K562 (cell line): ENCODE measurements at regions not wholly inside any gene's neighbourhood (a gene's known extent, or its start where the extent isn't known, plus 50 kb on each side); places are given as distances from the start of the nearest gene placed in this dataset.

ENCODE experiments used
- ATAC-seq: fragments of 200-7000 bp; cut with Tn5 transposase; 3 replicates; pipeline ENCODE4 v1.9.1; 2020; ENCODE audit warnings: moderate library complexity
- BruUV-seq: library from RNA; stranded (reverse); fragments of 400-500 nt; replicated peaks from 2 replicates; lab custom pipeline; 2021; lab: Mats Ljungman, UMichigan
- CTCF ChIA-PET: fragments of 300-600 bp; formaldehyde crosslinking; extraction: SDS; loops from one replicate; lab custom pipeline; 2021; ENCODE audit warnings: low intra/inter-chr PET ratio; lab: Yijun Ruan, JAX
- POLR2A ChIA-PET: fragments of 300-600, 350-650 bp; sonication (Branson Sonifier 250); formaldehyde crosslinking; extraction: SDS; loops from one replicate; lab custom pipeline; 2021; ENCODE audit warnings: antibody characterized with exemption, inconsistent platforms; lab: Yijun Ruan, JAX
- DNase-seq, 4 experiments: peaks; one replicate each; pipeline versions ENCODE4 v3.0.0 to v3.0.0-alpha.2; 2011 to 2018; ENCODE audit warnings: low spot score in 3 of 4, mixed read lengths in 3 of 4; ENCODE audit errors: extremely low read depth in 1 of 4
- FAIRE-seq: peaks from 2 replicates; lab custom pipeline; 2011; peaks lifted over from hg19 to GRCh38; lab: Jason Lieb, UNC
- H2AFZ ChIP-seq: 2 replicates; pipeline ENCODE4 v1.6.0; 2011; ENCODE audit warnings: low read depth, low read length, control low read depth, inconsistent platforms
- H3K27ac ChIP-seq: fragments of 200-600 bp; 3 replicates; pipeline ENCODE4 v1.8.0; 2011; ENCODE audit warnings: low read depth, mild to moderate bottlenecking, control low read depth, inconsistent platforms, low read length, moderate library complexity, mixed read lengths; ENCODE audit errors: extremely low read depth
- H3K27me3 ChIP-seq, 2 experiments: fragments of 300-600 bp in 1 of 2; 2 replicates in 1 of 2; 3 replicates in 1 of 2; pipeline versions ENCODE4 v1.6.0 to v1.8.0; 2011; ENCODE audit warnings: inconsistent platforms in 2 of 2, low read length in 2 of 2, mild to moderate bottlenecking in 1 of 2, mixed read lengths in 1 of 2, moderate library complexity in 1 of 2; ENCODE audit not compliant: control insufficient read depth in 2 of 2, insufficient read depth in 2 of 2
- H3K36me3 ChIP-seq: fragments of 300-600 bp; 3 replicates; pipeline ENCODE4 v1.8.0; 2011; ENCODE audit warnings: mild to moderate bottlenecking, low read length, inconsistent platforms; ENCODE audit not compliant: control insufficient read depth, insufficient read depth
- H3K4me1 ChIP-seq, 2 experiments: fragments of 200-600 bp in 1 of 2; replicated peaks in 1 of 2; 2 replicates in 1 of 2; 3 replicates in 1 of 2; pipeline versions ENCODE4 v1.5.1 to v1.8.0; 2011; ENCODE audit warnings: inconsistent platforms in 2 of 2, low read length in 2 of 2, mild to moderate bottlenecking in 1 of 2, mixed read lengths in 1 of 2, moderate library complexity in 1 of 2; ENCODE audit not compliant: control insufficient read depth in 2 of 2, insufficient read depth in 2 of 2
- H3K4me2 ChIP-seq: 2 replicates; pipeline ENCODE4 v1.6.1; 2011; ENCODE audit warnings: low read length, control low read depth, inconsistent platforms, mixed read lengths; ENCODE audit not compliant: insufficient read depth
- H3K4me3 ChIP-seq: fragments of 200-600 bp; sonication (generic), shearing (Covaris generic); 2 replicates; pipeline ENCODE4 v1.5.1; 2016; ENCODE audit warnings: control low read depth, inconsistent platforms
- H3K79me2 ChIP-seq: fragments of 200-600 bp; 3 replicates; pipeline ENCODE4 v1.8.0; 2011; ENCODE audit warnings: low read length, inconsistent platforms; ENCODE audit not compliant: control insufficient read depth, insufficient read depth
- H3K9ac ChIP-seq, 2 experiments: 2 replicates each; pipeline versions ENCODE4 v1.6.0 to v1.6.1; 2011; ENCODE audit warnings: low read depth in 2 of 2, low read length in 2 of 2, control low read depth in 1 of 2, inconsistent platforms in 1 of 2, mild to moderate bottlenecking in 1 of 2, mixed read lengths in 1 of 2; ENCODE audit not compliant: insufficient read depth in 1 of 2
- H3K9me1 ChIP-seq: one replicate; pipeline ENCODE4 v1.6.0; 2011; ENCODE audit warnings: inconsistent platforms, mild to moderate bottlenecking, low read length, moderate library complexity; ENCODE audit not compliant: control insufficient read depth, insufficient read depth
- H3K9me3 ChIP-seq: replicated peaks from 2 replicates; pipeline ENCODE4 v1.5.1; 2011; ENCODE audit warnings: low read depth, low read length, inconsistent platforms; ENCODE audit not compliant: control insufficient read depth, insufficient read depth
- H4K20me1 ChIP-seq: replicated peaks from 2 replicates; pipeline ENCODE4 v1.6.1; 2011; ENCODE audit warnings: low read length, inconsistent platforms, mixed read lengths; ENCODE audit not compliant: control insufficient read depth, insufficient read depth
- ETS1 ChIP-seq: conservative IDR thresholded peaks from 2 replicates; pipeline ENCODE4 v1.6.1; 2011; ENCODE audit warnings: low read depth, mild to moderate bottlenecking, low read length; ENCODE audit not compliant: control insufficient read depth
- HES1 ChIP-seq: fragments of 450-650 bp; IDR thresholded peaks from 2 replicates; pipeline ENCODE4 v1.6.1; 2016; ENCODE audit warnings: low read depth, mild to moderate bottlenecking, moderate library complexity
- KLF13 ChIP-seq: fragments of 450-650 bp; IDR thresholded peaks from 2 replicates; pipeline ENCODE4 v1.6.1; 2016; ENCODE audit warnings: missing genetic modification characterization, low read depth, mild to moderate bottlenecking, missing compliant biosample characterization, moderate library complexity, borderline replicate concordance
- MAFF ChIP-seq: IDR thresholded peaks from 2 replicates; pipeline ENCODE4 v1.6.1; 2012; ENCODE audit warnings: low read length, improper control_type of control experiment
- MTA1 ChIP-seq: fragments of 450-650 bp; IDR thresholded peaks from 2 replicates; pipeline ENCODE4 v1.6.1; 2017; ENCODE audit warnings: borderline replicate concordance
- RB1 ChIP-seq: fragments of 450-650 bp; IDR thresholded peaks from 2 replicates; pipeline ENCODE4 v1.6.1; 2017; ENCODE audit warnings: low read depth, mild to moderate bottlenecking
- RBM17 ChIP-seq: fragments of 200-400 bp; formaldehyde crosslinking; IDR thresholded peaks from 2 replicates; pipeline ENCODE4 v1.6.1; 2017; ENCODE audit warnings: low read depth, mild to moderate bottlenecking, low read length, borderline replicate concordance
- RHOXF2B ChIP-seq: fragments of 250-450 bp; sonication (Bioruptor Pico); conservative IDR thresholded peaks from 2 replicates; pipeline ENCODE4 v1.5.1; 2021
- USF2 ChIP-seq: sonication (generic); formaldehyde crosslinking; IDR thresholded peaks from 2 replicates; pipeline ENCODE4 v1.5.0; 2020; ENCODE audit warnings: missing genetic modification reagents
- ZSCAN29 ChIP-seq: fragments of 450-650 bp; IDR thresholded peaks from 2 replicates; pipeline ENCODE4 v1.6.1; 2017
- WGBS: fragments of 100-300 bp; shearing (Covaris generic); methylation state at CpG from one replicate; pipeline ENCODE4 v1.1.6; 2016; ENCODE audit warnings: low coverage, mixed read lengths; ENCODE audit not compliant: insufficient coverage; ENCODE audit errors: missing lambda C conversion rate; 5-methylcytosine and 5-hydroxymethylcytosine counted together
- in situ Hi-C: fragments of 300-500 bp; cut with MboI; formaldehyde crosslinking; loops from 4 replicates; pipeline ENCODE4 v1.15.0; 2018; ENCODE audit warnings: inconsistent platforms, mixed read lengths
- intact Hi-C: fragments of 100-400 bp; cut with micrococcal nuclease; formaldehyde crosslinking; loops from 2 replicates; pipeline ENCODE4 v1.14.2; 2022

- DNase-seq (no peak), ATAC-seq (no peak), FAIRE-seq (no peak)
- Histone ChIP-seq H3K79me2 (no peaks in the 10 kb centered on the region), H3K27me3 (no peaks in the 10 kb centered on the region), H3K4me3 (no peak overlapping the region), H4K20me1 (no peaks in the 10 kb centered on the region), H3K4me1 (no peaks in the 10 kb centered on the region), H2AFZ (no peak overlapping the region), H3K9me1 (no peaks in the 10 kb centered on the region), H3K27ac (no peak overlapping the region), H3K9me3 (no peaks in the 10 kb centered on the region), H3K4me2 (no peak overlapping the region), H3K9ac (no peak overlapping the region), H3K36me3 (no peaks in the 10 kb centered on the region)
- 0% methylated on average over 3 of the region's 3 CpGs for WGBS
- CTCF ChIA-PET, result no interaction called here
- in situ Hi-C loops (no loop called here), intact Hi-C loops (no loop called here)
- TF ChIP-seq KLF13 (tag) (no peak), ZSCAN29 (no peak), RB1 (no peak), ETS1 (no peak), MAFF (no peak), RHOXF2B (CRISPR knock-in tag) (no peak), HES1 (no peak), MTA1 (no peak), RBM17 (no peak), USF2 (CRISPR knock-in tag) (no peak)
- BruUV-seq, result no TSS peak
- POLR2A ChIA-PET, result no interaction called here
Observed at GRCh38 chr2:34656632-34657031, 1057.5 kb upstream of the FAM98A start.
